Kidney epithelial cell (primary cell): ENCODE measurements at regions not wholly inside any gene's neighbourhood (a gene's known extent, or its start where the extent isn't known, plus 50 kb on each side); places are given as distances from the start of the nearest gene placed in this dataset.

Source experiments
- DNase-seq: peaks from one replicate; pipeline ENCODE4 v3.0.0-alpha.2; 2010; ENCODE audit warnings: low read depth
- H3K27me3 ChIP-seq: 2 replicates; pipeline ENCODE4 v1.6.0; 2011; ENCODE audit warnings: low read length; ENCODE audit not compliant: control insufficient read depth, insufficient read depth
- H3K36me3 ChIP-seq: 2 replicates; pipeline ENCODE4 v1.5.1; 2011; ENCODE audit warnings: low read length; ENCODE audit not compliant: control insufficient read depth, insufficient read depth
- H3K4me3 ChIP-seq: 2 replicates; pipeline ENCODE4 v1.5.1; 2011; ENCODE audit warnings: low read depth, mild to moderate bottlenecking, control low read depth, low read length
- CTCF ChIP-seq: IDR thresholded peaks from 2 replicates; pipeline ENCODE4 v1.5.1; 2011; ENCODE audit warnings: mild to moderate bottlenecking, moderate library complexity, low read length, control low read depth, inconsistent platforms; ENCODE audit not compliant: insufficient read depth, poor library complexity, severe bottlenecking

- Histone ChIP-seq H3K4me3 (no peak overlapping the region), H3K36me3 (no peaks in the 10 kb centered on the region), H3K27me3 (no peaks in the 10 kb centered on the region)
- no peak for TF ChIP-seq CTCF
- DNase-seq: no peak
Observed at GRCh38 chr7:85386460-85386859, 199.6 kb upstream of the SEMA3D start.

GRCh38 chr7:85384392-85384791 lies 197.5 kb upstream of the SEMA3D start:
- Histone ChIP-seq H3K27me3 (no peaks in the 10 kb centered on the region), H3K4me3 (no peak overlapping the region), H3K36me3 (no peaks in the 10 kb centered on the region)
- no peak for TF ChIP-seq CTCF
- DNase-seq: no peak

- no peak overlapping the region for H3K4me3 ChIP-seq
- DNase-seq: no peak
- TF ChIP-seq CTCF: no peak
Observed at GRCh38 chr7:85381212-85381611, 194.4 kb upstream of the SEMA3D start.

GRCh38 chr7:85376589-85376988 lies 189.7 kb upstream of the SEMA3D start:
- H3K27me3 ChIP-seq: no peaks in the 10 kb centered on the region

More at GRCh38 chr7:85381212-85381611, 194.4 kb upstream of the SEMA3D start:
- Histone ChIP-seq H3K27me3 (no peaks in the 10 kb centered on the region), H3K36me3 (no peaks in the 10 kb centered on the region)

GRCh38 chr7:85356916-85357315 lies 170.1 kb upstream of the SEMA3D start:
- H3K36me3 ChIP-seq: no peaks in the 10 kb centered on the region
- no peak for TF ChIP-seq CTCF
- no peak overlapping the region for H3K4me3 ChIP-seq
- H3K27me3 ChIP-seq: no peaks in the 10 kb centered on the region
- DNase-seq: no peak

More at GRCh38 chr7:85376589-85376988, 189.7 kb upstream of the SEMA3D start:
- no peak for DNase-seq
- no peak overlapping the region for H3K4me3 ChIP-seq
- no peaks in the 10 kb centered on the region for H3K36me3 ChIP-seq
- no peak for TF ChIP-seq CTCF

GRCh38 chr7:85343484-85343883 lies 156.6 kb upstream of the SEMA3D start:
- TF ChIP-seq CTCF: no peak

More at GRCh38 chr7:85343484-85343883, 156.6 kb upstream of the SEMA3D start:
- no peak for DNase-seq
- H3K4me3 ChIP-seq: no peak overlapping the region
- H3K27me3 ChIP-seq: no peaks in the 10 kb centered on the region
- H3K36me3 ChIP-seq: no peaks in the 10 kb centered on the region
